ENCODE measurements at regions not wholly inside any gene's neighbourhood (a gene's known extent, or its start where the extent isn't known, plus 50 kb on each side); places are given as distances from the start of the nearest gene placed in this dataset.

GRCh38 chr5:67903121-67903520 is 312.4 kb upstream of the PIK3R1 start:
- Histone ChIP-seq H3K4me2 (no peak overlapping the region), H3K9me2 (no peaks in the 10 kb centered on the region), H3K4me1 (ENCODE audit: control insufficient read depth in 1 of 2, insufficient read depth in 2 of 2, low read depth in 1 of 2, low read length in 1 of 2) (peaks cover 0 to 7% of the 10 kb centered on the region in 2 experiments; a peak in 1 of 4 replicates), H3K27ac (ENCODE audit: low read depth in 2 of 2, low read length in 1 of 2) (no peak overlapping the region), H3K9me3 (no peaks in the 10 kb centered on the region; the same call in 1 of the 2 replicates), H2AFZ (ENCODE audit: low read depth) (no peak overlapping the region), H3K27me3 (ENCODE audit: insufficient read depth) (no peaks in the 10 kb centered on the region), H3K79me2 (ENCODE audit: insufficient read depth) (no peaks in the 10 kb centered on the region), H4K20me1 (ENCODE audit: insufficient read depth) (no peaks in the 10 kb centered on the region), H3F3A (replicated peaks; ENCODE audit: insufficient read depth) (no peaks in the 10 kb centered on the region), H3K4me3 (ENCODE audit: low read depth in 2 of 2, low read length in 1 of 2) (no peak overlapping the region), H3K9ac (no peak overlapping the region), H3K36me3 (replicated peaks in 1 of 2; ENCODE audit: control insufficient read depth in 1 of 2, insufficient read depth in 2 of 2, low read length in 1 of 2) (no peaks in the 10 kb centered on the region)
- ChIA-PET POLR2A (no interaction called here), CTCF (no interaction called here)
- no peak for TF ChIP-seq SIN3A (IDR thresholded peaks at IDR 0.05; ENCODE audit: borderline replicate concordance, low read depth, low read length)
- TF ChIP-seq PBX3 (IDR thresholded peaks at IDR 0.05) = no peak
- TF ChIP-seq ELF1 (IDR thresholded peaks at IDR 0.05) = no peak
- no peak for TF ChIP-seq MAX (IDR thresholded peaks at IDR 0.05; ENCODE audit: low read depth)
- 44% methylated on average over 2 of the region's 2 CpGs for WGBS (ENCODE audit: low lambda C conversion rate)
- no peak for DNase-seq

- 92% methylated on average over 1 of the region's 1 CpG for WGBS (ENCODE audit: low lambda C conversion rate)
- Histone ChIP-seq H3K4me1 (ENCODE audit: control insufficient read depth in 1 of 2, insufficient read depth in 2 of 2, low read depth in 1 of 2, low read length in 1 of 2) (peaks cover 0 to 9% of the 10 kb centered on the region in 2 experiments; a peak in 1 of 4 replicates), H3K27ac (ENCODE audit: low read depth in 2 of 2, low read length in 1 of 2) (no peak overlapping the region), H3K27me3 (ENCODE audit: insufficient read depth) (no peaks in the 10 kb centered on the region), H3K4me2 (no peak overlapping the region), H3K4me3 (ENCODE audit: low read depth in 2 of 2, low read length in 1 of 2) (no peak overlapping the region), H4K20me1 (ENCODE audit: insufficient read depth) (no peaks in the 10 kb centered on the region), H2AFZ (ENCODE audit: low read depth) (no peak overlapping the region), H3K9ac (no peak overlapping the region), H3K9me3 (no peaks in the 10 kb centered on the region; the same call in 1 of the 2 replicates), H3K9me2 (no peaks in the 10 kb centered on the region), H3K79me2 (ENCODE audit: insufficient read depth) (no peaks in the 10 kb centered on the region), H3K36me3 (replicated peaks in 1 of 2; ENCODE audit: control insufficient read depth in 1 of 2, insufficient read depth in 2 of 2, low read length in 1 of 2) (no peaks in the 10 kb centered on the region), H3F3A (replicated peaks; ENCODE audit: insufficient read depth) (no peaks in the 10 kb centered on the region)
- TF ChIP-seq CHD2 (IDR thresholded peaks at IDR 0.05; ENCODE audit: low read length, partially characterized antibody) = no peak
- no peak for TF ChIP-seq GABPA (IDR thresholded peaks at IDR 0.05; ENCODE audit: low read depth)
- TF ChIP-seq RFX5 (IDR thresholded peaks at IDR 0.05; ENCODE audit: low read length) = no peak
- TF ChIP-seq MXI1 (IDR thresholded peaks at IDR 0.05; ENCODE audit: low read depth, low read length) = no peak
- TF ChIP-seq IRF3 (IDR thresholded peaks at IDR 0.05; ENCODE audit: low read depth, low read length) = no peak
- no peak for TF ChIP-seq FOXM1 (IDR thresholded peaks at IDR 0.05; ENCODE audit: low read depth)
- TF ChIP-seq TCF12 (IDR thresholded peaks at IDR 0.05) = no peak
- TF ChIP-seq, protein P1, sequence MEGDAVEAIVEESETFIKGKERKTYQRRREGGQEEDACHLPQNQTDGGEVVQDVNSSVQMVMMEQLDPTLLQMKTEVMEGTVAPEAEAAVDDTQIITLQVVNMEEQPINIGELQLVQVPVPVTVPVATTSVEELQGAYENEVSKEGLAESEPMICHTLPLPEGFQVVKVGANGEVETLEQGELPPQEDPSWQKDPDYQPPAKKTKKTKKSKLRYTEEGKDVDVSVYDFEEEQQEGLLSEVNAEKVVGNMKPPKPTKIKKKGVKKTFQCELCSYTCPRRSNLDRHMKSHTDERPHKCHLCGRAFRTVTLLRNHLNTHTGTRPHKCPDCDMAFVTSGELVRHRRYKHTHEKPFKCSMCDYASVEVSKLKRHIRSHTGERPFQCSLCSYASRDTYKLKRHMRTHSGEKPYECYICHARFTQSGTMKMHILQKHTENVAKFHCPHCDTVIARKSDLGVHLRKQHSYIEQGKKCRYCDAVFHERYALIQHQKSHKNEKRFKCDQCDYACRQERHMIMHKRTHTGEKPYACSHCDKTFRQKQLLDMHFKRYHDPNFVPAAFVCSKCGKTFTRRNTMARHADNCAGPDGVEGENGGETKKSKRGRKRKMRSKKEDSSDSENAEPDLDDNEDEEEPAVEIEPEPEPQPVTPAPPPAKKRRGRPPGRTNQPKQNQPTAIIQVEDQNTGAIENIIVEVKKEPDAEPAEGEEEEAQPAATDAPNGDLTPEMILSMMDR (IDR thresholded peaks at IDR 0.05) = no peak
- no peak for TF ChIP-seq ELF1 (IDR thresholded peaks at IDR 0.05)
- no peak for TF ChIP-seq JUND (IDR thresholded peaks at IDR 0.05)
- no peak for TF ChIP-seq USF1 (IDR thresholded peaks at IDR 0.05; ENCODE audit: borderline replicate concordance, low read depth)
- no peak for TF ChIP-seq YY1 (IDR thresholded peaks at IDR 0.05; ENCODE audit: low read depth)
- no peak for TF ChIP-seq FOSL2 (IDR thresholded peaks at IDR 0.05; ENCODE audit: borderline replicate concordance, low read depth)
- TF ChIP-seq FOXJ3 (CRISPR knock-in tag; IDR thresholded peaks at IDR 0.05) = no peak
- TF ChIP-seq NFIC (IDR thresholded peaks at IDR 0.05; ENCODE audit: borderline replicate concordance) = no peak
- TF ChIP-seq ZBTB33 (IDR thresholded peaks at IDR 0.05; ENCODE audit: borderline replicate concordance, low read depth) = no peak
- TF ChIP-seq RAD21 (IDR thresholded peaks at IDR 0.05; ENCODE audit: low read length) = no peak
- no peak for TF ChIP-seq PBX3 (IDR thresholded peaks at IDR 0.05)
- TF ChIP-seq SMC3 (IDR thresholded peaks at IDR 0.05; ENCODE audit: low read depth, low read length) = no peak
- DNase-seq = no peak
- CTCF ChIA-PET = no interaction called here
- POLR2A ChIA-PET = no interaction called here
These were observed 313.1 kb upstream of the PIK3R1 start for GRCh38 chr5:67902497-67902830.
